Testis (tissue), 2 donors: ENCODE measurements at regions not wholly inside any gene's neighbourhood (a gene's known extent, or its start where the extent isn't known, plus 50 kb on each side); places are given as distances from the start of the nearest gene placed in this dataset.

Experiments used
- CTCF ChIP-seq, 3 experiments: fragments of 450-650 bp in 2 of 3; fragments of 200-600 bp in 1 of 3; sonication (generic) in 1 of 3; IDR thresholded peaks; one replicate each; pipeline ENCODE4 v1.5.1; 2016 to 2019; ENCODE audit warnings: antibody characterized with exemption in 3 of 3, mild to moderate bottlenecking in 2 of 3, moderate library complexity in 1 of 3
- POLR2A ChIP-seq: fragments of 450-650 bp; IDR thresholded peaks from one replicate; pipeline ENCODE4 v1.6.1; 2017; ENCODE audit warnings: antibody characterized with exemption, mild to moderate bottlenecking, moderate library complexity

GRCh38 chr9:106405871-106406435 is 457.0 kb upstream of the ZNF462 start:
- TF ChIP-seq CTCF (IDR thresholded peaks at IDR 0.05) (no peak), POLR2A (no peak)
